HCT116 (cell line): ENCODE measurements at regions not wholly inside any gene's neighbourhood (a gene's known extent, or its start where the extent isn't known, plus 50 kb on each side); places are given as distances from the start of the nearest gene placed in this dataset.

ENCODE experiments used
- ATAC-seq: fragments of 200-7000 bp; cut with Tn5 transposase; 2 replicates; pipeline ENCODE4 v1.9.1; 2020; ENCODE audit warnings: mild to moderate bottlenecking, moderate library complexity
- BruUV-seq: library from RNA; stranded (reverse); fragments of 400-500 nt; replicated peaks from 2 replicates; lab custom pipeline; 2021; lab: Mats Ljungman, UMichigan
- CTCF ChIA-PET: fragments of 300-600 bp; sonication (Branson Sonifier 250); formaldehyde crosslinking; loops from one replicate; lab custom pipeline; 2021; ENCODE audit warnings: antibody characterized with exemption; lab: Charles Lee
- POLR2A ChIA-PET: fragments of 300-600, 350-600 bp; sonication (Branson Sonifier 250); formaldehyde crosslinking; loops from one replicate; lab custom pipeline; 2021; ENCODE audit warnings: antibody characterized with exemption; lab: Charles Lee
- RAD21 ChIA-PET, 2 experiments: fragments of 300-600 bp; sonication (Branson Sonifier 250); formaldehyde crosslinking; loops; one replicate each; lab custom pipeline; 2023; ENCODE audit warnings: low total read pairs in 2 of 2; ENCODE audit not compliant: uncharacterized antibody in 2 of 2, unreplicated experiment in 2 of 2, low non-redundant PET in 1 of 2; lab: Charles Lee
- DNase-seq: peaks from one replicate; pipeline ENCODE4 v3.0.0-alpha.2; 2010; ENCODE audit warnings: low read depth, low spot score
- H2AFZ ChIP-seq: fragments of 200-600 bp; shearing (Covaris generic), sonication (generic); 2 replicates; pipeline ENCODE4 v1.6.1; 2017; ENCODE audit warnings: low read depth, mixed run types, mixed read lengths, antibody characterized with exemption, low read length; ENCODE audit not compliant: poor library complexity, severe bottlenecking
- H3K27ac ChIP-seq: 2 replicates; pipeline ENCODE4 v1.5.1; 2012; ENCODE audit warnings: low read depth, low read length
- H3K27me3 ChIP-seq: fragments of 200-600 bp; sonication (generic); 2 replicates; pipeline ENCODE4 v1.6.1; 2016; ENCODE audit warnings: mixed run types, low read length, mixed read lengths; ENCODE audit not compliant: insufficient read depth
- H3K36me3 ChIP-seq, 2 experiments: fragments of 200-500 bp in 1 of 2; fragments of 200-600 bp in 1 of 2; sonication (Bioruptor generic) in 1 of 2; sonication (generic) in 1 of 2; 2 replicates each; pipeline versions ENCODE4 v1.5.1 to v1.6.1; 2014 to 2016; ENCODE audit warnings: low read length in 2 of 2, inconsistent platforms in 1 of 2, mixed read lengths in 1 of 2, mixed run types in 1 of 2; ENCODE audit not compliant: insufficient read depth in 2 of 2, control insufficient read depth in 1 of 2
- H3K4me1 ChIP-seq, 2 experiments: fragments of 200-600 bp in 1 of 2; sonication (generic) in 1 of 2; 2 replicates each; pipeline versions ENCODE4 v1.5.1 to v1.6.1; 2012 to 2017; ENCODE audit warnings: low read length in 2 of 2, inconsistent platforms in 1 of 2, mild to moderate bottlenecking in 1 of 2, mixed read lengths in 1 of 2, mixed run types in 1 of 2, moderate library complexity in 1 of 2; ENCODE audit not compliant: insufficient read depth in 2 of 2, control insufficient read depth in 1 of 2
- H3K4me2 ChIP-seq: fragments of 200-600 bp; sonication (generic); 2 replicates; pipeline ENCODE4 v1.6.1; 2017; ENCODE audit warnings: mixed run types, low read length, mixed read lengths
- H3K4me3 ChIP-seq, 2 experiments: fragments of 200-600 bp in 1 of 2; sonication (generic) in 1 of 2; replicated peaks in 1 of 2; 2 replicates each; pipeline ENCODE4 v1.5.1; 2011 to 2016; ENCODE audit warnings: low read length in 2 of 2, control low read depth in 1 of 2, low read depth in 1 of 2, mild to moderate bottlenecking in 1 of 2, mixed read lengths in 1 of 2, mixed run types in 1 of 2
- H3K79me2 ChIP-seq: fragments of 200-600 bp; sonication (generic); 2 replicates; pipeline ENCODE4 v1.6.1; 2017; ENCODE audit warnings: mild to moderate bottlenecking, mixed run types, low read length, moderate library complexity, mixed read lengths; ENCODE audit not compliant: insufficient read depth
- H3K9ac ChIP-seq: fragments of 200-600 bp; sonication (generic); 2 replicates; pipeline ENCODE4 v1.6.1; 2016; ENCODE audit warnings: low read length, mixed read lengths
- H3K9me2 ChIP-seq: fragments of 200-600 bp; sonication (generic), shearing (Covaris generic); 2 replicates; pipeline ENCODE4 v1.6.1; 2017; ENCODE audit warnings: mixed run types, mild to moderate bottlenecking, moderate library complexity; ENCODE audit not compliant: insufficient read depth
- H3K9me3 ChIP-seq, 2 experiments: fragments of 200-500 bp in 1 of 2; fragments of 200-600 bp in 1 of 2; sonication (Bioruptor generic) in 1 of 2; sonication (generic) in 1 of 2; 2 replicates each; pipeline ENCODE4 v1.6.1; 2014 to 2017; ENCODE audit warnings: low read length in 2 of 2, mixed read lengths in 2 of 2, inconsistent platforms in 1 of 2, low read depth in 1 of 2, mild to moderate bottlenecking in 1 of 2, mixed run types in 1 of 2, moderate library complexity in 1 of 2; ENCODE audit not compliant: control insufficient read depth in 1 of 2, insufficient read depth in 1 of 2
- H4K20me1 ChIP-seq: fragments of 200-600 bp; sonication (generic), shearing (Covaris generic); 2 replicates; pipeline ENCODE4 v1.6.1; 2017; ENCODE audit warnings: mixed run types, mild to moderate bottlenecking, moderate library complexity; ENCODE audit not compliant: insufficient read depth
- CBX3 ChIP-seq: IDR thresholded peaks from 2 replicates; pipeline ENCODE4 v1.6.1; 2012; ENCODE audit warnings: low read depth
- CEBPB ChIP-seq: IDR thresholded peaks from 2 replicates; pipeline ENCODE4 v1.6.1; 2012; ENCODE audit warnings: low read depth
- ELF1 ChIP-seq: IDR thresholded peaks from 2 replicates; pipeline ENCODE4 v1.6.1; 2012; ENCODE audit warnings: low read depth, borderline replicate concordance
- POLR2A ChIP-seq: IDR thresholded peaks from 2 replicates; pipeline ENCODE4 v1.7.0; 2011; ENCODE audit warnings: borderline replicate concordance; ENCODE audit not compliant: insufficient read depth, insufficient read length; ENCODE audit errors: extremely low read depth
- POLR2AphosphoS5 ChIP-seq: IDR thresholded peaks from 2 replicates; pipeline ENCODE4 v1.6.1; 2011; ENCODE audit warnings: mild to moderate bottlenecking, low read depth, low read length, moderate library complexity
- YY1 ChIP-seq: IDR thresholded peaks from 2 replicates; pipeline ENCODE4 v1.6.1; 2011; ENCODE audit warnings: low read length, low read depth, moderate library complexity, mild to moderate bottlenecking; ENCODE audit not compliant: insufficient replicate concordance; ENCODE audit errors: extremely low read depth
- ZFX ChIP-seq: fragments of 450-650 bp; IDR thresholded peaks from 2 replicates; pipeline ENCODE4 v1.6.1; 2017
- intact Hi-C: fragments of 100-400 bp; cut with micrococcal nuclease; formaldehyde crosslinking; loops from 2 replicates; pipeline ENCODE4 v1.10.0; 2022
- TF ChIP-seq, protein P1 (sequence below): IDR thresholded peaks from 2 replicates; pipeline ENCODE4 v1.6.1; 2012

DNA sequence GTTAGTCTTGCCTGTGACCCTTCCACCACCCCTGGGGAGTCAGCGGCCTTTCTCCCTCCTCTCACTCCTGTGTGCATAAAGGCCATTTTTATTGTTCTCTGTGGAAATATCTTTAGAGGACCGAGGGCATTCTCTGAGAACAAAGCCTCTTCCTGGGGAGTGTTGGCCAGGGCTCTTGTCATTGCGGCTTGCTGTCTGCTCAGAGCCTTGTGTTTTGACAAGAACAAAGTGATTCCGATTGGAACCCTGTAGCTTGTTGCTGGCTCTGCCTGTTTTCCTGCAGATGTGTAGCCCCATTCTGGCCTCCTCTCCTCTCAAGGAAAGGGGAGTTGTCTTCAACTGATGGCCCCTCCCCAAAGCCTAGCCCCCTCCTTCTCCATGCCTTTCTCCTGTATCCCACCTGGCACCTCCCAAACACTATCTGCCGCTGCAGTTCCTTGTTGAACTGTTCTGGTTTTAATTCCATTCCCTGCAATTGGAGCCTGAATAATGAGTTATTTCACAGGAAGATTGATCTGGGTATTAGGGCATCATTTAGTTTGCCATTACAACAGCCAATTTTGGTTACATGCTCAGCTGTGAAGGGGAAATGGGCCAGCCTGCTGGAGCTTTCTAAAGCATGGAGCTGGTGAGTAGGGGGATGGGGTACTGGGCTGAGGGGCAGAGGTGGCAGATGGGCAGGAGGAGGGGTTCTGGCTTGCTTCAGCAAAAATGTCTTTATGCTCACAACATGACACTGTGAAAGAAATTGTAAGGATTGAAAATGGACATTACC is 252.5 kb downstream of the LRFN2 start (continued):
- TF ChIP-seq CBX3 (no peak), YY1 (no peak), CEBPB (no peak), POLR2A (no peak), ZFX (no peak), POLR2AphosphoS5 (no peak)
- TF ChIP-seq, protein P1, sequence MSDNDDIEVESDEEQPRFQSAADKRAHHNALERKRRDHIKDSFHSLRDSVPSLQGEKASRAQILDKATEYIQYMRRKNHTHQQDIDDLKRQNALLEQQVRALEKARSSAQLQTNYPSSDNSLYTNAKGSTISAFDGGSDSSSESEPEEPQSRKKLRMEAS, result no peak

- ChIA-PET RAD21 (no interaction called here), POLR2A (no interaction called here), CTCF (interaction anchor here (1.4 to 1.5 kb wide), 2 partner anchors 218 to 696 kb away, joined by 3 to 6 read pairs; no protein-coding TSS in a partner anchor)
- no peaks in the 10 kb centered on the region for H3K36me3 ChIP-seq
- no peaks in the 10 kb centered on the region; a peak in 1 of 4 replicates for H3K4me1 ChIP-seq
- no peak overlapping the region for H3K27ac ChIP-seq
- no peak overlapping the region for H3K9ac ChIP-seq
- no peak for TF ChIP-seq ELF1
- H3K27me3 ChIP-seq, result peaks cover 70% of the 10 kb centered on the region
- intact Hi-C loops, result no loop called here
- H4K20me1 ChIP-seq, result no peaks in the 10 kb centered on the region
- no peak overlapping the region for H2AFZ ChIP-seq
- H3K79me2 ChIP-seq, result no peaks in the 10 kb centered on the region
- no peaks in the 10 kb centered on the region for H3K9me2 ChIP-seq
- H3K4me3 ChIP-seq, result no peak overlapping the region
- no peak for ATAC-seq
- no peak overlapping the region for H3K4me2 ChIP-seq
- DNase-seq, result no peak
- no TSS peak for BruUV-seq
- H3K9me3 ChIP-seq, result no peaks in the 10 kb centered on the region
Measured at GRCh38 chr6:40331545-40331944, 255.6 kb downstream of the LRFN2 start.
